DOHH2 (cell line): ENCODE measurements at regions not wholly inside any gene's neighbourhood (a gene's known extent, or its start where the extent isn't known, plus 50 kb on each side); places are given as distances from the start of the nearest gene placed in this dataset.

Experiments
- EZH2phosphoT487 ChIP-seq: fragments of 200-600 bp; sonication (generic); IDR thresholded peaks from 2 replicates; pipeline ENCODE4 v1.6.1; 2017; ENCODE audit warnings: borderline replicate concordance, mild to moderate bottlenecking, antibody characterized with exemption, low read length, moderate library complexity, mixed read lengths
- TF ChIP-seq, protein P1 (sequence below): fragments of 200-600 bp; sonication (generic); IDR thresholded peaks from one replicate; pipeline ENCODE4 v1.5.1; 2014; ENCODE audit warnings: antibody characterized with exemption, mild to moderate bottlenecking, low read depth, low read length; ENCODE audit not compliant: poor library complexity, severe bottlenecking

DNA sequence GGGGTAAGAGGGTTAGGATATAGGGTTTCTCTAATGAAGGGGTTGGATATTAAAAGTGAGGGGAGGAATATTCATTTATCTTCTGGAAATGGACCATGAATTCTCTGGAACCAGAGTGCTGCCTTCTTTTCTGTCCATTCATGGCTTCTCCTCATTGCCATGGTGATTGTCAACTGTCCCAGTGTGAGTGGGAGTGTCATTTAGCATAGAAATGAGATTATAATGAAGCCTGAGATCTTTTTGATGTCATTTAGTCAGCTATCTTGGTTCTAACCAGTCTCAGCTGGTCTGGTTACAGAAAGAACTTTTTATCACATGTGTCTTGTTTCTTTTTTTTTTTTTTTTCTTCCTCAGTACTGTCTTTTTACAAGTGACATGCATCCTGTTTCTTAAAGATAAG lies 497.3 kb upstream of the PITX2 start:
- TF ChIP-seq, protein P1, sequence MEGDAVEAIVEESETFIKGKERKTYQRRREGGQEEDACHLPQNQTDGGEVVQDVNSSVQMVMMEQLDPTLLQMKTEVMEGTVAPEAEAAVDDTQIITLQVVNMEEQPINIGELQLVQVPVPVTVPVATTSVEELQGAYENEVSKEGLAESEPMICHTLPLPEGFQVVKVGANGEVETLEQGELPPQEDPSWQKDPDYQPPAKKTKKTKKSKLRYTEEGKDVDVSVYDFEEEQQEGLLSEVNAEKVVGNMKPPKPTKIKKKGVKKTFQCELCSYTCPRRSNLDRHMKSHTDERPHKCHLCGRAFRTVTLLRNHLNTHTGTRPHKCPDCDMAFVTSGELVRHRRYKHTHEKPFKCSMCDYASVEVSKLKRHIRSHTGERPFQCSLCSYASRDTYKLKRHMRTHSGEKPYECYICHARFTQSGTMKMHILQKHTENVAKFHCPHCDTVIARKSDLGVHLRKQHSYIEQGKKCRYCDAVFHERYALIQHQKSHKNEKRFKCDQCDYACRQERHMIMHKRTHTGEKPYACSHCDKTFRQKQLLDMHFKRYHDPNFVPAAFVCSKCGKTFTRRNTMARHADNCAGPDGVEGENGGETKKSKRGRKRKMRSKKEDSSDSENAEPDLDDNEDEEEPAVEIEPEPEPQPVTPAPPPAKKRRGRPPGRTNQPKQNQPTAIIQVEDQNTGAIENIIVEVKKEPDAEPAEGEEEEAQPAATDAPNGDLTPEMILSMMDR, result no peak
- TF ChIP-seq EZH2phosphoT487, result no peak
